ENCODE measurements at regions not wholly inside any gene's neighbourhood (a gene's known extent, or its start where the extent isn't known, plus 50 kb on each side); places are given as distances from the start of the nearest gene placed in this dataset.
"Not testable (repeated sequence)": the region's sequence is repeated elsewhere in the genome, so short reads cannot be mapped to it uniquely, and the experiment has no call there.

DNA sequence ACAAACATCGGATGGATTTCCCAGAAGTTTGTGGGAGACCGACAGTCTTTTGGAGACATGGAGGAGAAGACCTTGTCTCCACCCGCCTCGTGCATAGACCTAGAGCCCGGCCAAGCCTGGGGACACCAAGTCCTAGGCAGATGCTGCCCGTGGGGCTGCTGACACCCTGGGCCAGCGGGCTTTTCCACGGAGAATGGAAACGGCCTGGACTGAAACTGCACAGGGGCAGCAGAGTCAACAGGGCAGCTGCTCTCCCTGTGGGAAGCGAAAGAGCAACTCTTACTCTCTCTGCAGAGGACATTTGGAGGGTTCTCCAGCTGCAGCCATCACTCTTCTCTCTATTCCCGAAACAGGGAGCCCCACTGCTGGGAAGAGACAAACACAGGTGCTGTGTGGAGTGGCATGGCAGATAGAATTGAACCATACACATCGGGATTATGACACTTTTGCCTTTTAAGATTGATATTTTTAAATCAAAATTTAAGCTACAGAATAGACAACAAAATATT lies 401.2 kb downstream of the THBS2 start:
- no peak for DNase-seq (ENCODE audit: low read depth)

DNA sequence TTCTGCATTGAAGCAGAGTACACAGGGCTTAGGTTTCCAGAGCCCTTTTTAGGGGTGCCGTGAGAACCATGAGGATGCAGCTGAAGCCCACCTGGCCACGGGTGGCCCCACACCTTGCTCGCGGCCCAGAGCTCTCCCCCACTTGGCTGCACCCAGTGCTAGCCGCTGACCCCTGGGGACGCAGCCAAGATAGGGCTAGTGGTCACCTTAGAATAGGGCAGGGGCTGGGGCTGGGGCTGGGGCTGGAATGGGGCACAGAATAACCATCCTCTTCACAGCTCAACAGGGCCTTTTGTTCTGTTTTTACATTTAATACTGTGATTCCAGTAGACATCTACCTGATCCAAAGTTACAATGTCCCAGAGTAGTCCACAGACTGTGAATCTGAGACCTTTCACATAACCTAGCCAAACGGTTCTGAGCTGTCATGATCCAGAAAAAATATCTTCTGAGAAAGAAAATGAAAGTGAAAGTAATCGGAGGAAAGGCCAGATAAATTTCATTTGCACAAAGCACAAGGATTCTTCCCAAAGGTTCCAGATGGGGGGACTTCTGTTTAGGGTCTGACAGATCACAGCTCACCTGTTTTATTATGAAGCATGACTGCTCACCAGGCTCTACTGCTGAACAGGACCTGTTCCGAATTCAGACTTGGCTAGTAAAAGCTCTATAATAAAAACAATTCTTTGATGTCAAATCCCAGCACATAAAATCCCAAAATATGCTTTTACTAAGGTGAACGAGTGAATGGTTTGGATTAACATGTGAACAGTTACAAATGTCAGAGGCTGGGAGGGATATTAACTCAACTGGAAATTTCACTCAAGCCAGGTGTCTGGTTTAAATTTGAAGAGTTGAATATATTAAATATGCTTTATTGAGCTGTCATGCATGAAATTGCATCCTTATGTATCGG lies 401.9 kb downstream of the THBS2 start:
- peak; percentile 10 for DNase-seq (ENCODE audit: low read depth)

- not testable (repeated sequence) for DNase-seq (ENCODE audit: low read depth)
Measured at GRCh38 chr6:168850027-168850736, 403.5 kb downstream of the THBS2 start.

- no peak for DNase-seq (ENCODE audit: low read depth)
Measured at GRCh38 chr6:168849459-168849858, 404.2 kb downstream of the THBS2 start.

- DNase-seq (ENCODE audit: low read depth): no peak
Measured at GRCh38 chr6:168848797-168849196, 404.8 kb downstream of the THBS2 start.

- no peak for DNase-seq (ENCODE audit: low read depth)
Measured at GRCh38 chr6:168844821-168845609, 404.0 kb downstream of the SMOC2 start.

DNA sequence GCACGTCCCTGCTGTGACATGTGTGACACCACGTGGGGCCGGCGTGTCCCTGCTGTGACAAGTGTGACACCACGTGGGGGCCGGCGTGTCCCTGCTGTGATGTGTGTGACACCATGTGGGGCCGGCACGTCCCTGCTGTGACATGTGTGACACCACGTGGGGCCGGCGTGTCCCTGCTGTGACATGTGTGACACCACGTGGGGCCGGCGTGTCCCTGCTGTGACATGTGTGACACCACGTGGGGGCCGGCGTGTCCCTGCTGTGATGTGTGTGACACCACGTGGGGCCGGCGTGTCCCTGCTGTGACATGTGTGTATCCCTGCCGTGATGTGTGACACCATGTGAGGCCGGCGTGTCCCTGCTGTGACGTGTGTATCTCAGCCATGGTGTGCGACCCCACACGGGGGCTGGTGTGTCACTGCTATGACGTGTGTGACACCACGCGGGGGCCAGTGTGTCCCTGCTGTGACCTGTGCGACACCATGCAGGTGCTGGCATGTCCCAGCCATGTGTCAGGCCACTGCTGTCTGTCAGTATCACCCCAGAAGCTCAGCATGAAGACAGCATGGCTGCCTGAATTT lies 401.7 kb downstream of the SMOC2 start:
- not testable (repeated sequence) for DNase-seq (ENCODE audit: low read depth)

- DNase-seq (ENCODE audit: low read depth): no peak
Measured at GRCh38 chr6:168841609-168842278, 400.8 kb downstream of the SMOC2 start.

DNA sequence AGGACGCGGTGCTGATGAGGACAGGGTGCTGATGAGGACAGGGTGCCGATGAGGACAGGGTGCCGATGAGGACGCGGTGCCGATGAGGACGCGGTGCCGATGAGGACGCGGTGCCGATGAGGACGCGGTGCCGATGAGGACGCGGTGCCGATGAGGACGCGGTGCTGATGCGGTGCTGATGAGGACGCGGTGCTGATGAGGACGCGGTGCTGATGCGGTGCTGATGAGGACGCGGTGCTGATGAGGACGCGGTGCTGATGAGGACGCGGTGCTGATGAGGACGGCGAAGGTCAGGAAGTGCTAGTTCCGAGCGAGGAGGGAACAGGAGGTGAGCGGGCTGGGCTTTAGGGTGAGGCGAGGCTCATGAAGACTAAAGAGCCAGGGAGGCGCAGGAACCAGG lies 399.9 kb downstream of the SMOC2 start:
- not testable (repeated sequence) for DNase-seq (ENCODE audit: low read depth)

DNA sequence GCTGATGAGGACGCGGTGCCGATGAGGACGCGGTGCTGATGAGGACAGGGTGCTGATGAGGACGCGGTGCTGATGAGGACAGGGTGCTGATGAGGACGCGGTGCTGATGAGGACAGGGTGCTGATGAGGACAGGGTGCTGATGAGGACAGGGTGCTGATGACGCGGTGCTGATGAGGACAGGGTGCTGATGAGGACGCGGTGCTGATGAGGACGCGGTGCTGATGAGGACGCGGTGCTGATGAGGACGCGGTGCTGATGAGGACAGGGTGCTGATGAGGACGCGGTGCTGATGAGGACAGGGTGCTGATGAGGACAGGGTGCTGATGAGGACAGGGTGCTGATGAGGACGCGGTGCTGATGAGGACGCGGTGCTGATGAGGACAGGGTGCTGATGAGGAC lies 399.3 kb downstream of the SMOC2 start:
- DNase-seq (ENCODE audit: low read depth): not testable (repeated sequence)

- no peak for DNase-seq (ENCODE audit: low read depth)
Measured at GRCh38 chr6:168838037-168838399, 397.0 kb downstream of the SMOC2 start.

DNA sequence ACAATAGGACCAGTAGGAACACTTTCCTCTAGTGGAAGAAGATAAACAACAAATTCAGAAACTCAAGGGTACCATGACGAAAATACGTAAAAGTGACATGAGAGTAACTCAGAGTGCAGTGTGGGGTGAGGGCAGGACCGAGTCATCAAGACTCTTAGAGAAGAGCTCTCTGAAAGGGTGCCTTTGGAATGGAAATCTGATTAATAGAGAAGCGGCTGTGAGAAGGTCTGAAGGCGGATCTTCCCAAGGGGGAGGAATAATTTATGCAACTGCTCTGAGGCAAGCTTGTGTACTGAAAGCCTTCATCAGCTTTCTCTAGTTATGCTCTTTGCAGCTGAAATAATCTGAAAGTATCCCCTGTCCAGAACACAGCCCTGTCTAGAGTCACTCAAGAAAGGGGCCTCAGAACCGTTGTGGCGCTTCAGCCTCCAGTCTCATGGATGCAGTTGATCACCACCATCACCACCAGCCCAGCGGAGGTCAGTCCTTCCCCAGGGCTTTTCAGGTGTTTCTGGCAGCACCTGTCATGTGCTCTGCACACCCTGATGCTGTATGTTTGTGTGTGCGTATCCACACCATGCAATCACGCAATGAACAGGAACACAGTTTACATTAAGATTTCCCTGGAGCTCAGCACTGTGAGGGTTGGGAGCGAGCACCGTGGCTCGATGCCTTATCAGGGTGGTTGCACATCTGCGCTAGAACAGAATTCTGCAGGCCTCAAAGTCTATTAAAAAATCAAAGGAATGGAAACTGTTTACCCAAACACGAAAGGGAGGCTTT lies 396.5 kb downstream of the SMOC2 start:
- DNase-seq (ENCODE audit: low read depth): no peak

GRCh38 chr6:168835991-168836390 lies 395.0 kb downstream of the SMOC2 start:
- no peak for DNase-seq (ENCODE audit: low read depth)

GRCh38 chr6:168834801-168835200 lies 393.8 kb downstream of the SMOC2 start:
- no peak for DNase-seq (ENCODE audit: low read depth)

DNA sequence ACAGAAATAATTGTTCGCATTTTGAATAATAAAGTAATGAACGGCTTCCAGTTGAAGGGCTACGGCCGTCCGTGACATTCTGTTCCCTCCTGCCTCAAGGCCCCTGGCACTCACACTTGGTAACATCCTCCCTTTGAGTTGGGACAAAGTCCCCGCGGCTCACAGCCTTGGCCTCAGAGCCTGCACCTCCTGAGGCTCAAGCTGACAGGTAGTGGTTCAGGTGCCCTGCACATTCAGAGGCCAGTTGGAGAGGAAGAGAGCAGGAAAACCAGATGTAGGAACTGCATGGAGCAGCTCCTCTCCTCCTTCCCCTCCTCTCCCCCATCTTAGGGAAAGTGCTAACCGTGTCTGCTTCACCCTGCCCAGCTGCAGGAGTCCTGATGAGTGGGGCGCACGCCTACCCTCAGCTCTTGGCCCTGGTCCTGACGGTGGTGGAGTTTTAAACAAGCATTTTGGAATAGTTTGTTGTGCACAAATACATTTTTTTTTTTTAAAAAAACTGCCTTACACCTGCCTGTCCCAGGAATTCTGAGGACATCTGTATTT lies 393.1 kb downstream of the SMOC2 start:
- no peak for DNase-seq (ENCODE audit: low read depth)

GRCh38 chr6:168828800-168829199 lies 387.8 kb downstream of the SMOC2 start:
- DNase-seq (ENCODE audit: low read depth): peak; percentile 29

- no peak for DNase-seq (ENCODE audit: low read depth)
Measured at GRCh38 chr6:168828035-168828434, 387.1 kb downstream of the SMOC2 start.

DNA sequence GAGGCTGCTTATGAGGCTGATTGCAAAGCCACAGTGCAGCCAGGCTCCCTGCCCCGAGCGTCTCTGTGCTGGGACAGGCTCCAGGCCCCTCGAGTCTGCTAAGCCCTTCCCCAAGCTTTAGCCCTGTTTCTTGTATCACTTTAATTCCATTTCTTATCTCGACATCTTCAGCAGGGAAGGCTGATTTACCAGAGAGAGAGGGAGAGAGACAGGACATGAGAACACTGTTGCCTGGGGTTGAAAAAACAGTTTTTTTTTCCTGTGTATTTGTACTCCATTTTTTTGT lies 386.5 kb downstream of the SMOC2 start:
- no peak for DNase-seq (ENCODE audit: low read depth)

- DNase-seq (ENCODE audit: low read depth): no peak
Measured at GRCh38 chr6:168826726-168827585, 386.0 kb downstream of the SMOC2 start.

GRCh38 chr6:168826078-168826390 lies 385.1 kb downstream of the SMOC2 start:
- no peak for DNase-seq (ENCODE audit: low read depth)
